ENCODE measurements at regions not wholly inside any gene's neighbourhood (a gene's known extent, or its start where the extent isn't known, plus 50 kb on each side); places are given as distances from the start of the nearest gene placed in this dataset.

GRCh38 chr22:47381240-47381639 is 618.8 kb downstream of the TBC1D22A start:
- no peak for TF ChIP-seq GATA3 (IDR thresholded peaks at IDR 0.05; ENCODE audit: low read depth, low read length)
- no peak for TF ChIP-seq GATA2 (IDR thresholded peaks at IDR 0.05; ENCODE audit: low read depth, low read length)

GRCh38 chr22:47380692-47381091 is 618.2 kb downstream of the TBC1D22A start:
- TF ChIP-seq GATA3 (IDR thresholded peaks at IDR 0.05; ENCODE audit: low read depth, low read length) = no peak
- TF ChIP-seq GATA2 (IDR thresholded peaks at IDR 0.05; ENCODE audit: low read depth, low read length) = no peak

- no peak for TF ChIP-seq GATA3 (IDR thresholded peaks at IDR 0.05; ENCODE audit: low read depth, low read length)
- no peak for TF ChIP-seq GATA2 (IDR thresholded peaks at IDR 0.05; ENCODE audit: low read depth, low read length)
Measured at GRCh38 chr22:47379037-47379436, 616.6 kb downstream of the TBC1D22A start.

- TF ChIP-seq GATA3 (IDR thresholded peaks at IDR 0.05; ENCODE audit: low read depth, low read length) (no peak), GATA2 (IDR thresholded peaks at IDR 0.05; ENCODE audit: low read depth, low read length) (no peak)
Measured at GRCh38 chr22:47377926-47378560, 615.6 kb downstream of the TBC1D22A start.

- TF ChIP-seq GATA2 (IDR thresholded peaks at IDR 0.05; ENCODE audit: low read depth, low read length) (peak; percentile 33), GATA3 (IDR thresholded peaks at IDR 0.05; ENCODE audit: low read depth, low read length) (no peak)
Measured at GRCh38 chr22:47376901-47377505, 614.6 kb downstream of the TBC1D22A start.

GRCh38 chr22:47376322-47376700 is 613.9 kb downstream of the TBC1D22A start:
- TF ChIP-seq GATA2 (IDR thresholded peaks at IDR 0.05; ENCODE audit: low read depth, low read length) (no peak), GATA3 (IDR thresholded peaks at IDR 0.05; ENCODE audit: low read depth, low read length) (no peak)

GRCh38 chr22:47375621-47376321 is 613.3 kb downstream of the TBC1D22A start:
- no peak for TF ChIP-seq GATA2 (IDR thresholded peaks at IDR 0.05; ENCODE audit: low read depth, low read length)
- TF ChIP-seq GATA3 (IDR thresholded peaks at IDR 0.05; ENCODE audit: low read depth, low read length) = no peak

GRCh38 chr22:47374901-47375575 is 612.6 kb downstream of the TBC1D22A start:
- TF ChIP-seq GATA3 (IDR thresholded peaks at IDR 0.05; ENCODE audit: low read depth, low read length) (no peak), GATA2 (IDR thresholded peaks at IDR 0.05; ENCODE audit: low read depth, low read length) (no peak)

- TF ChIP-seq GATA3 (IDR thresholded peaks at IDR 0.05; ENCODE audit: low read depth, low read length) (no peak), GATA2 (IDR thresholded peaks at IDR 0.05; ENCODE audit: low read depth, low read length) (no peak)
Measured at GRCh38 chr22:47374273-47374771, 611.9 kb downstream of the TBC1D22A start.

GRCh38 chr22:47373648-47374272 is 611.3 kb downstream of the TBC1D22A start:
- no peak for TF ChIP-seq GATA2 (IDR thresholded peaks at IDR 0.05; ENCODE audit: low read depth, low read length)
- TF ChIP-seq GATA3 (IDR thresholded peaks at IDR 0.05; ENCODE audit: low read depth, low read length) = no peak

GRCh38 chr22:47372596-47373385 is 610.3 kb downstream of the TBC1D22A start:
- TF ChIP-seq GATA3 (IDR thresholded peaks at IDR 0.05; ENCODE audit: low read depth, low read length) = no peak
- no peak for TF ChIP-seq GATA2 (IDR thresholded peaks at IDR 0.05; ENCODE audit: low read depth, low read length)

- TF ChIP-seq GATA3 (IDR thresholded peaks at IDR 0.05; ENCODE audit: low read depth, low read length) = no peak
- TF ChIP-seq GATA2 (IDR thresholded peaks at IDR 0.05; ENCODE audit: low read depth, low read length) = no peak
Measured at GRCh38 chr22:47372111-47372581, 609.7 kb downstream of the TBC1D22A start.
